Kidney glomerular epithelial cell (primary cell): ENCODE measurements at regions not wholly inside any gene's neighbourhood (a gene's known extent, or its start where the extent isn't known, plus 50 kb on each side); places are given as distances from the start of the nearest gene placed in this dataset.

ENCODE experiments used
- DNase-seq: peaks from one replicate; lab custom pipeline; 2025; lab: John Stamatoyannopoulos, UW

DNA sequence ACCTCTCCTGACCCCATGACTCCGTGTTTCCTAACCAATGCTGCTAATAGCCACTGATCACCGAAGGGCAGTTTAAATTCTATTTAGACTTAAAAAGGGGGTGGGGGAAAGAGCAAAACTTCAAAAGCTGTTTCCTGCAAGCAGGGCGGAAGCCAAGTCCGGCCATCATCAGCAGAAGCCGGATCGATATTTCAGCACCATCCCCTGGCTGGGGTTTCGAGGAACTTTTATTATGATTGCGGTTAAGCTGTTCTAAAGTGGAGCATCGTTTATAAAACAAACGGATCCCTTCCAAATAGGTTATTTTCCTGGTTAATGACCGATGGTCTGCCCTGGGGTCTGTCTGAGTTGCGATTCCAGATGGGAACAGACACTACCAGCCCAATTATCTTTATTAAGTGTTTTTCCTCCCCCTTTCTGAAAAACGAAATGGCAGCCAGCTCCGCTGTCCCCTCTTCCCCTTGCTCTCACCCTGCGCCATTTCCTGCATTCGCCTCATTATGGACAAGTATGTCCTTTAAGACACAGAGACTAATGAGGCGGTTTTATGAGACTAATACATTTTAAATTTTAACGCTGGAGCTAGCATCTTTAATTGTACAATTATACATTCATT lies 76.1 kb upstream of the IRX3 start:
- no peak for DNase-seq

GRCh38 chr16:54361246-54361645 lies 74.7 kb upstream of the IRX3 start:
- DNase-seq: no peak

DNA sequence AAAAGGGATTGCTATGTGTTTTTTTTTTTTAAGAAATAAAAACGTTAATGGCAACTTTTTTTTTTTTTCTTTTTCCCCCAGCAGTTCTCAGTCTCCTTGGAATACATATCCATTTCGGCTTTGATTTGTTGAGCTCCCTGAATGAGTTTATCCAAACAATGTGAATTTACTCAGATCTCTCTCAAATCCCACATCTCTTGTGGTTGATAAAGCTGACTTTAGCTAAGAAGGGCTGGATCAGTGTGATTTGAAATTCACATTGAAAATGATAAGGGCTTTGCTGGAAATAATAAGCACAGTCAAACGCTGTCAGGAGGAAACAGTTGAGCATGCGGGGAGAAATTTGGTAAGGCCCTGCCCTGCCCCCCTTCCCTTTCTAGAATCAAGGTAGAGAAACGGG lies 74.1 kb upstream of the IRX3 start:
- DNase-seq: no peak

- DNase-seq: no peak
Observed at GRCh38 chr16:54359555-54359954, 73.0 kb upstream of the IRX3 start.

DNA sequence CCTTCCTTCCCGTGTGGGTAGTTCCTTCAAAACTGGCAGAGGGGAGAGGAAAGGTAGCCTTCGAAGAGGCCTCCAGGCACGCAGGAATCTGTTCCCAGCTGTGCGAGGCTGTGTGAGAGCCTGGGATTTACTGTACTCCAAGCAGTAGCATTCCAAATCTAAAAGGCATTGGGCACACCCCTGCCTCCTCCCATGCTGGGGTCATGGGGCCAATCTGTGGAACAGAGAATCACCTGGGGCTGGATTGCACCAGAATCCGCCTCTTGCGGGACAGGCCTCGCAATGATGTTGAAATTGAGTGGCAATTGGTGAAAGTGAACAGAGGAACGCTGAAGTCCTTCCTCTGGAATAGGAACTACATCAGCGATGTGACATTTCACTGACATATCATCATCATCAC lies 72.5 kb upstream of the IRX3 start:
- no peak for DNase-seq

DNA sequence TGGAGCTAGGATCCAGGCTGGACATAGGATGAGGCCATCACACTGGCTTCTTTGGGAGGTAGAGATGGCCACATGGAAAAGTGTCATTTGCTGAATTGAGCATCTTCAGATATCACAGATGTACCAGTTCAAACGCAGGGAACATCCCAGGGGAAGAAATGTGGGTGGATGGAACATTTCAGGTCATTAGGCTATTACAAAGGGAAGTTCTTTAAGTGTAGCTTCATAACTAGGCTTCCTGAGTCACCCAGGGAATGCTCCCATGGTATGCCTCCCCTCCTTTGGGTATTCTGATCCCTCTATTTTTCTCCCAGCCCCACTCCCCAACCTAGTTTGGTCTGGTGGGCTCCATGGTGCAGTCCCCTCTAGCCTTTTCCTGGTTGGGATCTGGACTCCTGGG lies 69.8 kb upstream of the IRX3 start:
- no peak for DNase-seq

GRCh38 chr16:54355251-54355650 lies 68.7 kb upstream of the IRX3 start:
- no peak for DNase-seq

- DNase-seq: no peak
Observed at GRCh38 chr16:54353097-54353496, 66.5 kb upstream of the IRX3 start.

DNA sequence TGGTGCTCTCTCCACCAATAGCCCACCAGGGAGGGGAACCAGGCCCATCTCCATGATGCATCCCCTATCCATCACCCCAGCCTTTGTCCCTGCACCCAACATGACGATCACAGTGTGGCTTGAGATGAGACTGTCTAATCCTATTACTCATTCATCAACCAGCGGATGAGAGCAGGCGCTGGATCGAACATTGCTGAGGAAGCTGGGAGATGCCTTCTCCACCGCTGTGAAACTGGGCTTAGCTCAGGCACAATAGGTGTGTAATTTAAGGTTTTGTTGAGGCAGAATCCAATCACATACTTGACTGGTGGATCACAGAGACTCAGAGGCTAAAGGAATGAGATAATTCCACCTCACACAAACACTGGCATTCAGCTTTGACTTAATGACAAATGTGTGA lies 64.6 kb upstream of the IRX3 start:
- DNase-seq: no peak

- no peak for DNase-seq
Observed at GRCh38 chr16:54347961-54348360, 61.4 kb upstream of the IRX3 start.

DNA sequence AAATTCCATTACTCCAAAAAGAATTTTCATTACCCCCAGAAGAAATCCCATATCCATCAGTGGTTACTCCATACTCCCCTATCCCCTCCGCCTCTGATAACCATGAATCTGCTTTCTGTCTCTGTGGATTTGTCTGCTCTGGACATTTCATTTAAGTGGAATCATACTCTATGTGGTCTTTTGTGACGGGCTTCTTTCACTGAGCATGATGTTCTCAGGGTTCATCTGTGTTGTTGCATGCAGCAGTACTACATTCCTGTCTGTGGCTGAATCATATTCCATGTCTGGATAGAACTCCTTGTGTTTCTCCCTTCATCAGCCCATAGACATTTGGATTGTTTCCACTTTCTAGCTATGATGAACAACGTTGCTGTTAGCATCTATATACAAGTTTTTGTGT lies 59.5 kb upstream of the IRX3 start:
- DNase-seq: no peak

DNA sequence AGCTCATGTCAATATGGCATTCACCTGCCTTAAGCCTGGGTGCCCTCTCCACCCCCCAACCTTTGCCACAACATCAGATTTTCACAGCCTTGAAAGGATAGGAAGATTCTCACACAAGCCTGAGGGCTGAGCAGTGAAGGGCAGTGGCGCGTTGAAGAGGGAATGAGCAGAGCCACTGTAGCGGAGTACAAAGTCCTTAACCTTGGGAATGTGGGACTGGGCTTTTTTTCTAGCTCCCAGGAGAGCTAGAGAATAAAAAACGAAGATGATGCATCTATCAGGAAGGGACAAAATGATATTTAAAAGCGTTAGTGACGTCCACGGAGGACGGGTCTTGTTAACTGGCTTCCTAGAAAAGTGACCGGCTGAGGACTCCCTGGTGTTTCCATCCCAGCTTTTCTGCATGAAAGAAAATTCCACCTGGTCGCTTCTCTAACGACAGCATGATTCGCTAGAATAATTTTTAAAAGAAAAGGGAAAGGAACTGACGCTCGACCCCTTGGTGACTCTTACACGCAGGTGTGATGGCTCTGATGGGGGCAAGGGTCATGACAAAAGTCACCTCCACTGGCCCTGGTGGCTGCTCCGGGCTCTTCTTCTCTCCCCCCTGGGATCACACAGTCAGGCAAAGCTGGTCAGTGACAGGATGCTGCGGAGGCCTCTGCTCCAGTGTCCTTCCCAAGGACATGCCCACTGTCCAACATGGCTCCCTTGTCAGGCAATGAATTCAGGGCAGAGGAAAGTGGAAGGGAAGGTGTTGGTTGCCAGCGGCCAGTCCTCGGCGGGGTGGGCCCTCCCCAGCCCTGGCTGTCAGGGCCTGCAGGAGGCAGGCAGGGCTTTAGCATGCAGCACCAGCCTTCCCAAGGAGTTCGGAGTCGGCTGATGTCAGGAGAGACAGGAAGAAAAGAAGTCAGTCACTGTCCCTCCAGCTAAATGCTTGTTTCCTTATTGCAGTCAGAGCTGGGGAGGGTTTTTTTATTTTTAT lies 58.4 kb upstream of the IRX3 start:
- DNase-seq: no peak

GRCh38 chr16:54342966-54343365 lies 56.4 kb upstream of the IRX3 start:
- no peak for DNase-seq

- no peak for DNase-seq
Observed at GRCh38 chr16:54341892-54342776, 55.5 kb upstream of the IRX3 start.

DNA sequence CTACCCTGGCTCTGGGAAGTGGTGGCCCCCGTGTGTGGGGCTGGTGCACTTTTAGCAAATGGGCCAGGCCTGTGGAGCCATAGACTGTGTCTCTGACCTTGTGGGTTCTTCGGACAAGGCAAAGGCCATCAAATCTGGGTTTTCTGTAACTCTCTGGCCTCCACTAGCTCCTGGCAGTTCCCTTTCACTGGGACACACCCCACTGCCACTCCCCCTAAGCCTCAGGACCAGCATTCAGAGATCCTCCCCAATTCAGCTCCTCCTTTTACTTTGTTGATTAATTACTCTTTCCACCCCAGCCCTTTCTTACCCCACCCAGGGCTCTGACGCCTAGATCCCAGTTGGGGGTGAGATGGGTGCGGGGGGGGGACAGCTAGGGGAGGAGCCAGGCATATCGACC lies 53.9 kb upstream of the IRX3 start:
- no peak for DNase-seq

DNA sequence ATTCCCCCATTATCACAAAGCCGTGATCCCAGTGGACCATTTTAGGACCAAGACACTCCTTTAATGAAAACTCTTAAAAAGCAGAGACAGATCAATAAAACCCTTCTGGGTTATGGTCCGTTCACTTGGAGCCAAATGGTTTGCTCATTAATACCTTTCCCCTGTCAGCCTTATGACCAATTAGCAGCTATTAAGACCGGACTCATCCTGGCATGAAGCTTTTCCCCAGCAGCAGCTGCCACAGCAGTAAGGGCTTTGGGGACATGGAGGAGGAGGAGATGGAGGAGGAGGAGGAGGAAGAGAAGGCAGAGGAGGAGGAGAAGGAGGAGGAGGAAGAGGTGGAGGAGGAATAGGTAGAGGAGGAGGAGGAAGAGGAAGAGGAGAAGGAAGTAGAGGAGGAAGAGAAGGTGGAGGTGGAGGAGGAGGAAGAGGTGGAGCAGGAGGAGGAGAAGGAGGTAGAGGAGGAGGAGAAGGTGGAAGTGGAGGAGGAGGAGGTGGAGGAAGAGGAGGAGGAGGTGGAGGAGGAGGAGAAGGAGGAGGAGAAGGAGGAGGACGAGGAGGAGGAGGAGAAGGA lies 50.1 kb upstream of the IRX3 start:
- no peak for DNase-seq
